Loucy (cell line): ENCODE measurements at regions not wholly inside any gene's neighbourhood (a gene's known extent, or its start where the extent isn't known, plus 50 kb on each side); places are given as distances from the start of the nearest gene placed in this dataset.
"Not testable (repeated sequence)": the region's sequence is repeated elsewhere in the genome, so short reads cannot be mapped to it uniquely, and the experiment has no call there.

Experiments used
- H2AFZ ChIP-seq: fragments of 200-600 bp; sonication (generic); 2 replicates; pipeline ENCODE4 v1.6.0; 2016; ENCODE audit warnings: antibody characterized with exemption, mild to moderate bottlenecking, low read length, moderate library complexity
- H3F3A ChIP-seq: fragments of 200-600 bp; 2 replicates; pipeline ENCODE4 v1.6.0; 2016; ENCODE audit warnings: antibody characterized with exemption, low read depth, mild to moderate bottlenecking
- H3K27me3 ChIP-seq: fragments of 200-600 bp; sonication (generic); 2 replicates; pipeline ENCODE4 v1.6.1; 2014; ENCODE audit warnings: low read length, mild to moderate bottlenecking; ENCODE audit not compliant: insufficient read depth, poor library complexity, severe bottlenecking
- H3K36me3 ChIP-seq: fragments of 200-600 bp; sonication (generic); 2 replicates; pipeline ENCODE4 v1.6.1; 2016; ENCODE audit warnings: low read length; ENCODE audit not compliant: insufficient read depth
- H3K4me1 ChIP-seq: fragments of 200-600 bp; sonication (generic); 2 replicates; pipeline ENCODE4 v1.5.1; 2014; ENCODE audit warnings: low read length, mild to moderate bottlenecking; ENCODE audit not compliant: insufficient read depth, poor library complexity, severe bottlenecking
- H3K4me2 ChIP-seq: fragments of 200-600 bp; sonication (generic); 2 replicates; pipeline ENCODE4 v1.6.0; 2014; ENCODE audit warnings: antibody characterized with exemption, low read length, low read depth, mild to moderate bottlenecking; ENCODE audit not compliant: poor library complexity, severe bottlenecking
- H3K4me3 ChIP-seq: fragments of 200-600 bp; sonication (generic); 2 replicates; pipeline ENCODE4 v1.5.1; 2014; ENCODE audit warnings: low read length, mild to moderate bottlenecking, mixed read lengths; ENCODE audit not compliant: poor library complexity, severe bottlenecking
- H3K79me2 ChIP-seq: fragments of 200-600 bp; sonication (generic); 2 replicates; pipeline ENCODE4 v1.6.1; 2014; ENCODE audit warnings: low read length; ENCODE audit not compliant: insufficient read depth
- H3K9ac ChIP-seq: fragments of 200-600 bp; sonication (generic); 2 replicates; pipeline ENCODE4 v1.6.0; 2014; ENCODE audit warnings: mild to moderate bottlenecking, low read depth, low read length, moderate library complexity; ENCODE audit not compliant: poor library complexity, severe bottlenecking
- H3K9me2 ChIP-seq: fragments of 200-600 bp; sonication (generic); replicated peaks from 2 replicates; pipeline ENCODE4 v1.6.1; 2016; ENCODE audit warnings: low read depth, low read length, mixed read lengths
- H3K9me3 ChIP-seq: fragments of 200-600 bp; sonication (generic); 2 replicates; pipeline ENCODE4 v1.6.1; 2014; ENCODE audit warnings: mild to moderate bottlenecking, antibody characterized with exemption, low read length, low read depth; ENCODE audit not compliant: insufficient read depth
- H4K20me1 ChIP-seq: fragments of 200-600 bp; sonication (generic); 2 replicates; pipeline ENCODE4 v1.6.0; 2014; ENCODE audit warnings: antibody characterized with exemption, low read length, mild to moderate bottlenecking; ENCODE audit not compliant: insufficient read depth, poor library complexity, severe bottlenecking
- CTCF ChIP-seq: fragments of 200-600 bp; sonication (generic); conservative IDR thresholded peaks from 2 replicates; pipeline ENCODE4 v1.5.1; 2014; ENCODE audit warnings: mild to moderate bottlenecking, antibody characterized with exemption, low read length
- EZH2phosphoT487 ChIP-seq: fragments of 200-600 bp; IDR thresholded peaks from 2 replicates; pipeline ENCODE4 v1.6.1; 2018; ENCODE audit warnings: antibody characterized with exemption, mild to moderate bottlenecking, moderate library complexity, borderline replicate concordance

- no peak overlapping the region for H2AFZ ChIP-seq
Measured at GRCh38 chr7:81869670-81870069, 99.8 kb upstream of the HGF start.

GRCh38 chr7:81865754-81866153 is 95.9 kb upstream of the HGF start:
- Histone ChIP-seq H3K4me3 (no peak overlapping the region), H3K9me2 (no peaks in the 10 kb centered on the region), H3K4me2 (no peak overlapping the region), H4K20me1 (no peaks in the 10 kb centered on the region), H3K27me3 (no peaks in the 10 kb centered on the region), H2AFZ (no peak overlapping the region), H3K9me3 (no peaks in the 10 kb centered on the region), H3F3A (no peaks in the 10 kb centered on the region), H3K79me2 (no peaks in the 10 kb centered on the region), H3K4me1 (peaks cover 6% of the 10 kb centered on the region), H3K36me3 (no peaks in the 10 kb centered on the region), H3K9ac (no peak overlapping the region)
- no peak for TF ChIP-seq EZH2phosphoT487
- TF ChIP-seq CTCF = no peak

More at GRCh38 chr7:81869670-81870069, 99.8 kb upstream of the HGF start:
- Histone ChIP-seq H3K79me2 (no peaks in the 10 kb centered on the region), H3K4me2 (no peak overlapping the region), H3K4me1 (peaks cover 6% of the 10 kb centered on the region), H3K9me3 (no peaks in the 10 kb centered on the region), H3K9me2 (no peaks in the 10 kb centered on the region), H4K20me1 (no peaks in the 10 kb centered on the region), H3K9ac (no peak overlapping the region), H3K4me3 (no peak overlapping the region), H3K36me3 (no peaks in the 10 kb centered on the region), H3K27me3 (no peaks in the 10 kb centered on the region), H3F3A (no peaks in the 10 kb centered on the region)
- TF ChIP-seq CTCF = no peak
- no peak for TF ChIP-seq EZH2phosphoT487

GRCh38 chr7:81859433-81859832 is 89.6 kb upstream of the HGF start:
- Histone ChIP-seq H3K4me2 (peak overlapping the region; percentile 56), H3F3A (no peaks in the 10 kb centered on the region), H4K20me1 (no peaks in the 10 kb centered on the region), H3K9me2 (no peaks in the 10 kb centered on the region), H3K4me3 (peak overlapping the region; percentile 42), H3K9ac (no peak overlapping the region), H2AFZ (0 out of 2 replicates have a peak overlapping the region, but pooled peaks have one; percentile 5), H3K79me2 (no peaks in the 10 kb centered on the region), H3K36me3 (no peaks in the 10 kb centered on the region), H3K27me3 (no peaks in the 10 kb centered on the region), H3K9me3 (no peaks in the 10 kb centered on the region), H3K4me1 (peaks cover 19% of the 10 kb centered on the region)
- no peak for TF ChIP-seq EZH2phosphoT487
- TF ChIP-seq CTCF = no peak

GRCh38 chr7:81858820-81859219 is 89.0 kb upstream of the HGF start:
- H3K9me2 ChIP-seq, H3K9me3 ChIP-seq, H3K79me2 ChIP-seq, H3F3A ChIP-seq, H4K20me1 ChIP-seq, H3K36me3 ChIP-seq, H3K9ac ChIP-seq, H3K27me3 ChIP-seq: not testable (repeated sequence)
- Histone ChIP-seq H3K4me3 (peak overlapping the region; percentile 42), H2AFZ (0 out of 2 replicates have a peak overlapping the region, but pooled peaks have one; percentile 5), H3K4me2 (peak overlapping the region; percentile 56), H3K4me1 (peaks cover 19% of the 10 kb centered on the region)
